H1 (cell line): ENCODE measurements at regions not wholly inside any gene's neighbourhood (a gene's known extent, or its start where the extent isn't known, plus 50 kb on each side); places are given as distances from the start of the nearest gene placed in this dataset.

Experiments
- CTCF ChIA-PET: fragments of 300-600 bp; sonication (Branson Sonifier 250); formaldehyde crosslinking; loops from one replicate; lab custom pipeline; 2021; ENCODE audit not compliant: partially characterized antibody; lab: Charles Lee
- POLR2A ChIA-PET: fragments of 300-600 bp; sonication (Branson Sonifier 250); formaldehyde crosslinking; loops from one replicate; lab custom pipeline; 2021; ENCODE audit warnings: inconsistent platforms; ENCODE audit not compliant: partially characterized antibody; lab: Charles Lee
- DNase-seq, 2 experiments: peaks; one replicate each; pipeline versions ENCODE4 v3.0.0 to v3.0.0-alpha.2; 2010 to 2022; ENCODE audit warnings: low spot score in 2 of 2, low read depth in 1 of 2, mixed read lengths in 1 of 2
- FAIRE-seq: peaks from 2 replicates; lab custom pipeline; 2011; peaks lifted over from hg19 to GRCh38; lab: Jason Lieb, UNC
- H2AFZ ChIP-seq: 2 replicates; pipeline ENCODE4 v1.8.1; 2012; ENCODE audit warnings: low read length, inconsistent platforms
- H2AK5ac ChIP-seq: 2 replicates; pipeline ENCODE4 v1.6.1; 2013; ENCODE audit warnings: low read depth, low read length
- H2BK120ac ChIP-seq: replicated peaks from 2 replicates; pipeline ENCODE3; 2013; ENCODE audit warnings: low read depth, low read length, inconsistent platforms
- H2BK12ac ChIP-seq: 2 replicates; pipeline ENCODE4 v1.6.1; 2013; ENCODE audit warnings: low read depth, low read length
- H2BK15ac ChIP-seq: 2 replicates; pipeline ENCODE4 v1.6.1; 2013; ENCODE audit warnings: low read length
- H2BK20ac ChIP-seq: 2 replicates; pipeline ENCODE4 v1.6.1; 2013; ENCODE audit warnings: low read length
- H2BK5ac ChIP-seq: 2 replicates; pipeline ENCODE4 v1.6.1; 2013; ENCODE audit warnings: low read depth, low read length
- H3K14ac ChIP-seq: 2 replicates; pipeline ENCODE4 v1.6.1; 2013; ENCODE audit warnings: inconsistent platforms; ENCODE audit not compliant: insufficient read length
- H3K18ac ChIP-seq: 2 replicates; pipeline ENCODE4 v1.6.1; 2013; ENCODE audit warnings: low read length; ENCODE audit errors: extremely low read depth
- H3K23ac ChIP-seq: 2 replicates; pipeline ENCODE4 v1.6.1; 2013; ENCODE audit warnings: inconsistent platforms; ENCODE audit not compliant: insufficient read length
- H3K23me2 ChIP-seq: 2 replicates; pipeline ENCODE4 v1.6.1; 2013; ENCODE audit warnings: low read depth, low read length
- H3K27ac ChIP-seq: 2 replicates; pipeline ENCODE4 v1.6.1; 2011; ENCODE audit warnings: low read depth, low read length, inconsistent platforms
- H3K27me3 ChIP-seq, 4 experiments: replicated peaks in 1 of 4; 1 replicate in 1 of 4; 2 replicates in 3 of 4; pipeline versions ENCODE4 v1.6.1 to v1.8.1; 2011 to 2013; ENCODE audit warnings: low read length in 3 of 4, mild to moderate bottlenecking in 3 of 4, inconsistent platforms in 2 of 4, mixed read lengths in 2 of 4, moderate library complexity in 1 of 4; ENCODE audit not compliant: control insufficient read depth in 3 of 4, insufficient read depth in 3 of 4; ENCODE audit errors: extremely low read depth in 1 of 4
- H3K36me3 ChIP-seq, 4 experiments: 2 replicates each; pipeline versions ENCODE4 v1.6.1 to v1.8.1; 2011 to 2013; ENCODE audit warnings: mild to moderate bottlenecking in 4 of 4, low read length in 3 of 4, moderate library complexity in 2 of 4, control low read depth in 1 of 4, inconsistent platforms in 1 of 4; ENCODE audit not compliant: insufficient read depth in 4 of 4, control insufficient read depth in 2 of 4
- H3K4ac ChIP-seq: replicated peaks from 2 replicates; pipeline ENCODE3; 2013; ENCODE audit warnings: low read length, low read depth, mixed read lengths, inconsistent platforms; ENCODE audit not compliant: insufficient read length
- H3K4me1 ChIP-seq, 4 experiments: replicated peaks in 1 of 4; 1 replicate in 1 of 4; 2 replicates in 3 of 4; pipeline versions ENCODE4 v1.6.1 to v1.8.1; 2011 to 2013; ENCODE audit warnings: low read length in 3 of 4, inconsistent platforms in 2 of 4, mixed read lengths in 1 of 4; ENCODE audit not compliant: insufficient read depth in 4 of 4, control insufficient read depth in 3 of 4
- H3K4me2 ChIP-seq, 2 experiments: 2 replicates each; pipeline versions ENCODE4 v1.6.1 to v1.8.1; 2011 to 2013; ENCODE audit warnings: low read depth in 2 of 2, low read length in 2 of 2, control low read depth in 1 of 2, inconsistent platforms in 1 of 2, mild to moderate bottlenecking in 1 of 2; ENCODE audit not compliant: insufficient read depth in 1 of 2
- H3K4me3 ChIP-seq, 4 experiments: fragments of 200-600, 300-600 bp in 1 of 4; sonication (generic), shearing (Covaris generic), sonication (Bioruptor Twin) in 1 of 4; 2 replicates each; pipeline versions ENCODE4 v1.5.1 to v1.8.1; 2011 to 2016; ENCODE audit warnings: low read length in 4 of 4, low read depth in 3 of 4, control low read depth in 2 of 4, inconsistent platforms in 2 of 4, mild to moderate bottlenecking in 2 of 4, mixed read lengths in 1 of 4, moderate library complexity in 1 of 4; ENCODE audit not compliant: insufficient read depth in 2 of 4; ENCODE audit errors: extremely low read depth in 1 of 4
- H3K56ac ChIP-seq: replicated peaks from 2 replicates; pipeline ENCODE3; 2013; ENCODE audit warnings: low read depth, mild to moderate bottlenecking, mixed read lengths, low read length, inconsistent platforms; ENCODE audit not compliant: insufficient read length
- H3K79me1 ChIP-seq: 2 replicates; pipeline ENCODE4 v1.6.1; 2013; ENCODE audit warnings: low read depth, low read length, control low read depth
- H3K79me2 ChIP-seq, 2 experiments: 2 replicates each; pipeline versions ENCODE4 v1.6.1 to v1.8.1; 2012 to 2013; ENCODE audit warnings: low read length in 2 of 2, mild to moderate bottlenecking in 2 of 2, inconsistent platforms in 1 of 2; ENCODE audit not compliant: insufficient read depth in 2 of 2, control insufficient read depth in 1 of 2
- H3K9ac ChIP-seq, 4 experiments: replicated peaks in 1 of 4; 1 replicate in 1 of 4; 2 replicates in 3 of 4; pipeline versions ENCODE4 v1.6.1 to v1.8.1; 2011 to 2013; ENCODE audit warnings: low read depth in 3 of 4, low read length in 3 of 4, control low read depth in 2 of 4, mild to moderate bottlenecking in 2 of 4, moderate library complexity in 2 of 4, inconsistent platforms in 1 of 4; ENCODE audit errors: extremely low read depth in 1 of 4
- H3K9me3 ChIP-seq, 2 experiments: 2 replicates each; pipeline versions ENCODE4 v1.6.1 to v1.8.1; 2012 to 2013; ENCODE audit warnings: mild to moderate bottlenecking in 2 of 2, moderate library complexity in 2 of 2, control low read depth in 1 of 2, inconsistent platforms in 1 of 2, low read depth in 1 of 2, low read length in 1 of 2, mixed read lengths in 1 of 2; ENCODE audit not compliant: insufficient read depth in 2 of 2
- H4K20me1 ChIP-seq, 2 experiments: replicated peaks in 1 of 2; 2 replicates each; pipeline versions ENCODE3 to v1.8.1; 2011 to 2013; ENCODE audit warnings: inconsistent platforms in 2 of 2, low read length in 2 of 2, mild to moderate bottlenecking in 1 of 2; ENCODE audit not compliant: insufficient read depth in 2 of 2, control insufficient read depth in 1 of 2
- H4K5ac ChIP-seq: 2 replicates; pipeline ENCODE4 v1.6.1; 2013; ENCODE audit warnings: low read length, low read depth, mixed read lengths, inconsistent platforms; ENCODE audit not compliant: insufficient read length
- H4K8ac ChIP-seq: 2 replicates; pipeline ENCODE4 v1.8.0; 2013; ENCODE audit warnings: mild to moderate bottlenecking, moderate library complexity, low read length, inconsistent platforms; ENCODE audit not compliant: insufficient read depth; ENCODE audit errors: extremely low read depth
- H4K91ac ChIP-seq: replicated peaks from 2 replicates; pipeline ENCODE3; 2013; ENCODE audit warnings: low read length, mixed read lengths, inconsistent platforms; ENCODE audit not compliant: insufficient read length
- JUND ChIP-seq: IDR thresholded peaks from 2 replicates; pipeline ENCODE4 v1.6.1; 2011; ENCODE audit warnings: mild to moderate bottlenecking, improper control_type of control experiment, low read length
- NANOG ChIP-seq: IDR thresholded peaks from 2 replicates; pipeline ENCODE4 v1.6.1; 2011; ENCODE audit warnings: low read length, low read depth, mild to moderate bottlenecking, inconsistent platforms; ENCODE audit not compliant: insufficient read depth, poor library complexity, severe bottlenecking
- WGBS, 2 experiments: shearing (Covaris generic) in 1 of 2; methylation state at CpG; one replicate each; pipeline versions ENCODE4 v1.1.6 to v1.1.7; 2013 to 2015; ENCODE audit warnings: low lambda C conversion rate in 2 of 2, mixed read lengths in 2 of 2, inconsistent platforms in 1 of 2, low coverage in 1 of 2, missing lambda C conversion rate in 1 of 2; ENCODE audit not compliant: insufficient replicate concordance in 2 of 2, insufficient coverage in 1 of 2, insufficient read length in 1 of 2; ENCODE audit errors: extremely low coverage in 1 of 2, missing lambda C conversion rate in 1 of 2; 5-methylcytosine and 5-hydroxymethylcytosine counted together

GRCh38 chr11:130580372-130580771 lies 131.9 kb downstream of the ADAMTS15 start:
- Histone ChIP-seq H4K8ac (no peak overlapping the region), H2BK15ac (no peak overlapping the region), H3K36me3 (no peaks in the 10 kb centered on the region), H3K4me3 (no peak overlapping the region), H3K79me2 (no peaks in the 10 kb centered on the region), H3K23me2 (no peaks in the 10 kb centered on the region; the same call in 1 of the 2 replicates), H3K14ac (no peak overlapping the region), H3K56ac (no peak overlapping the region), H3K4me2 (no peak overlapping the region), H4K91ac (peak overlapping the region; percentile 63), H3K27me3 (no peaks in the 10 kb centered on the region), H3K9me3 (no peaks in the 10 kb centered on the region)
- ChIA-PET POLR2A (no interaction called here), CTCF (no interaction called here)
- TF ChIP-seq NANOG (no peak), JUND (0 out of 2 replicates have a peak, but pooled peaks have one; percentile 17)
- TF ChIP-seq, all 59 proteins: peak for 1
- H2AK5ac ChIP-seq = no peak overlapping the region; the same call in 1 of the 2 replicates
- H3K9ac ChIP-seq = no peak overlapping the region
- DNase-seq (peak in 1 of 2 experiments; percentile 59), FAIRE-seq (peak; percentile 63)
- no peaks in the 10 kb centered on the region for H3K79me1 ChIP-seq
- H2BK12ac ChIP-seq = peak overlapping the region; percentile 23; the same call in 1 of the 2 replicates
- H2BK20ac ChIP-seq = no peak overlapping the region
- no peak overlapping the region for H4K5ac ChIP-seq
- no peak overlapping the region for H3K4ac ChIP-seq
- 0 out of 2 replicates have a peak overlapping the region, but pooled peaks have one; percentile 17 for H3K18ac ChIP-seq
- no peak overlapping the region for H3K23ac ChIP-seq
- H3K27ac ChIP-seq = no peak overlapping the region
- no peak overlapping the region for H2BK5ac ChIP-seq
- peaks cover 0 to 13% (median 6%) of the 10 kb centered on the region in 4 experiments; a peak in 3 of 7 replicates for H3K4me1 ChIP-seq
- no peak overlapping the region for H2AFZ ChIP-seq
- no peak overlapping the region for H2BK120ac ChIP-seq
- WGBS, 2 experiments = 50% methylated on average over 4 of the region's 4 CpGs; no CpG with 5 or more reads in 1 of the 2 experiments
- no peaks in the 10 kb centered on the region for H4K20me1 ChIP-seq
